ENCODE measurements at regions not wholly inside any gene's neighbourhood (a gene's known extent, or its start where the extent isn't known, plus 50 kb on each side); places are given as distances from the start of the nearest gene placed in this dataset.

DNA sequence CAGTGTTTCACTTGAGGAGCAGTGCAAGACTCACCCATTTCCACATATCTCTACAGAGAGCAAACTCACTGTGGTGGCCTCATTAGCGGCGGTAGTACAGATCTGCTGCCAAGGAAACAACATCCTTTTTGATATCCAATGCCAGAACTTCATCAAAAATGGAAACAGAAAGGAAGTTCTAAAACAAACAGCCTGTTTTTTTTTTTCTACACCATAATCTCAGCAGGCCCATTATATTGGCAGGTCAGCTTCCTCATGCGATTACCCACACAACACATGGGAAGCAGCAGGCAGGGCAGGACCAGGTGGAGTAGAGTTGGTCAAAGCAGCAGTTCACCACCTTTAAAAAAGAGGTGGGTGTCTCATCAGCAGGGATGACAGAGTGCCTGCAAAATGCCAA, 678.9 kb upstream of the CELF4 start:
- no peak overlapping the region for H3K27ac ChIP-seq (ENCODE audit: low read depth in 1 of 2, low read length in 2 of 2)
- H3K4me1 ChIP-seq (ENCODE audit: control insufficient read depth in 4 of 4, insufficient read depth in 4 of 4, low read length in 3 of 4), result no peaks in the 10 kb centered on the region
- H3K36me3 ChIP-seq (ENCODE audit: control insufficient read depth in 4 of 4, insufficient read depth in 3 of 4, low read depth in 1 of 4, low read length in 3 of 4), result no peaks in the 10 kb centered on the region
- 78% methylated on average over 3 of the region's 3 CpGs for WGBS
- no peak overlapping the region for H3K4me3 ChIP-seq (ENCODE audit: low read depth in 1 of 3, low read length in 3 of 3)
- no peaks in the 10 kb centered on the region for H3K27me3 ChIP-seq (ENCODE audit: control insufficient read depth in 4 of 4, insufficient read depth in 4 of 4, low read length in 3 of 4)
- no peaks in the 10 kb centered on the region for H3K9me3 ChIP-seq (ENCODE audit: control insufficient read depth in 4 of 4, low read length in 3 of 4)
- no peak for DNase-seq (ENCODE audit: low spot score)
- no peak overlapping the region for H3K9ac ChIP-seq (ENCODE audit: low read depth in 1 of 2, low read length in 2 of 2)
- no peak for TF ChIP-seq RAD21 (IDR thresholded peaks at IDR 0.05)
- TF ChIP-seq YY1 (IDR thresholded peaks at IDR 0.05), result no peak
- no peak for TF ChIP-seq FOXA2 (IDR thresholded peaks at IDR 0.05)
- TF ChIP-seq TAF1 (conservative IDR thresholded peaks at IDR 0.05), result no peak
- TF ChIP-seq FOXA1 (IDR thresholded peaks at IDR 0.05), result no peak
- TF ChIP-seq RXRA (IDR thresholded peaks at IDR 0.05), result no peak
- TF ChIP-seq, protein P1, sequence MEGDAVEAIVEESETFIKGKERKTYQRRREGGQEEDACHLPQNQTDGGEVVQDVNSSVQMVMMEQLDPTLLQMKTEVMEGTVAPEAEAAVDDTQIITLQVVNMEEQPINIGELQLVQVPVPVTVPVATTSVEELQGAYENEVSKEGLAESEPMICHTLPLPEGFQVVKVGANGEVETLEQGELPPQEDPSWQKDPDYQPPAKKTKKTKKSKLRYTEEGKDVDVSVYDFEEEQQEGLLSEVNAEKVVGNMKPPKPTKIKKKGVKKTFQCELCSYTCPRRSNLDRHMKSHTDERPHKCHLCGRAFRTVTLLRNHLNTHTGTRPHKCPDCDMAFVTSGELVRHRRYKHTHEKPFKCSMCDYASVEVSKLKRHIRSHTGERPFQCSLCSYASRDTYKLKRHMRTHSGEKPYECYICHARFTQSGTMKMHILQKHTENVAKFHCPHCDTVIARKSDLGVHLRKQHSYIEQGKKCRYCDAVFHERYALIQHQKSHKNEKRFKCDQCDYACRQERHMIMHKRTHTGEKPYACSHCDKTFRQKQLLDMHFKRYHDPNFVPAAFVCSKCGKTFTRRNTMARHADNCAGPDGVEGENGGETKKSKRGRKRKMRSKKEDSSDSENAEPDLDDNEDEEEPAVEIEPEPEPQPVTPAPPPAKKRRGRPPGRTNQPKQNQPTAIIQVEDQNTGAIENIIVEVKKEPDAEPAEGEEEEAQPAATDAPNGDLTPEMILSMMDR (IDR thresholded peaks at IDR 0.05; ENCODE audit: low read depth, low read length, missing input control), result no peak
- TF ChIP-seq HNF4A (conservative IDR thresholded peaks at IDR 0.05), result no peak
- TF ChIP-seq GABPA (IDR thresholded peaks at IDR 0.05 in 1 of 2, conservative IDR thresholded peaks at IDR 0.05 in 1 of 2), result no peak
- TF ChIP-seq, protein P2, sequence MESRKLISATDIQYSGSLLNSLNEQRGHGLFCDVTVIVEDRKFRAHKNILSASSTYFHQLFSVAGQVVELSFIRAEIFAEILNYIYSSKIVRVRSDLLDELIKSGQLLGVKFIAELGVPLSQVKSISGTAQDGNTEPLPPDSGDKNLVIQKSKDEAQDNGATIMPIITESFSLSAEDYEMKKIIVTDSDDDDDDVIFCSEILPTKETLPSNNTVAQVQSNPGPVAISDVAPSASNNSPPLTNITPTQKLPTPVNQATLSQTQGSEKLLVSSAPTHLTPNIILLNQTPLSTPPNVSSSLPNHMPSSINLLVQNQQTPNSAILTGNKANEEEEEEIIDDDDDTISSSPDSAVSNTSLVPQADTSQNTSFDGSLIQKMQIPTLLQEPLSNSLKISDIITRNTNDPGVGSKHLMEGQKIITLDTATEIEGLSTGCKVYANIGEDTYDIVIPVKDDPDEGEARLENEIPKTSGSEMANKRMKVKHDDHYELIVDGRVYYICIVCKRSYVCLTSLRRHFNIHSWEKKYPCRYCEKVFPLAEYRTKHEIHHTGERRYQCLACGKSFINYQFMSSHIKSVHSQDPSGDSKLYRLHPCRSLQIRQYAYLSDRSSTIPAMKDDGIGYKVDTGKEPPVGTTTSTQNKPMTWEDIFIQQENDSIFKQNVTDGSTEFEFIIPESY (IDR thresholded peaks at IDR 0.05), result no peak
- no peak for TF ChIP-seq HNF4G (IDR thresholded peaks at IDR 0.05)
- TF ChIP-seq, protein P3, sequence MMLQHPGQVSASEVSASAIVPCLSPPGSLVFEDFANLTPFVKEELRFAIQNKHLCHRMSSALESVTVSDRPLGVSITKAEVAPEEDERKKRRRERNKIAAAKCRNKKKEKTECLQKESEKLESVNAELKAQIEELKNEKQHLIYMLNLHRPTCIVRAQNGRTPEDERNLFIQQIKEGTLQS (IDR thresholded peaks at IDR 0.05), result no peak
- TF ChIP-seq EGR1 (IDR thresholded peaks at IDR 0.05; ENCODE audit: low read depth in 2 of 2), result no peak
- no peak for TF ChIP-seq NR2F2 (IDR thresholded peaks at IDR 0.05)
- no peak for TF ChIP-seq JUND (IDR thresholded peaks at IDR 0.05)

DNA sequence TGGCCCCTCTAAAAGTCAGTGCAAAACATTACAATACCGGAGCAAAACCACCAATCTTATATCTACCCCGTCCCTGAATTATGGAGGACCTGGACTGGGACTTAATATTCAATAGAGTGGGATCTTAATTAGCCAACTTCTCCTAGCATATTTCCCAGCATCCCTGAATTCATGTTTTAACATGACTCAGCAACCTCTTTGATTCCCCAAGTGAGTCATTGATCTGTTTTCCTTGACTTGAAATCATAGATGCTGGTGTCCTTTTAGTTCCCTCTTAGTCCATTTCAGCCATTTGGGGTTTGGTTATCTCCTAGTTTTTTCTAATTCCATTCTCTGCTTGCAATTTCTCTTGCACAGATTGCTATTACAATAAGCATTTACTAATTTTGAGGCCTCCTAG, 677.7 kb upstream of the CELF4 start:
- Histone ChIP-seq H3K36me3 (ENCODE audit: control insufficient read depth in 4 of 4, insufficient read depth in 3 of 4, low read depth in 1 of 4, low read length in 3 of 4) (no peaks in the 10 kb centered on the region), H3K27ac (ENCODE audit: low read depth in 1 of 2, low read length in 2 of 2) (no peak overlapping the region), H3K4me3 (ENCODE audit: low read depth in 1 of 3, low read length in 3 of 3) (no peak overlapping the region), H3K27me3 (ENCODE audit: control insufficient read depth in 4 of 4, insufficient read depth in 4 of 4, low read length in 3 of 4) (no peaks in the 10 kb centered on the region), H3K9me3 (ENCODE audit: control insufficient read depth in 4 of 4, low read length in 3 of 4) (no peaks in the 10 kb centered on the region), H3K9ac (ENCODE audit: low read depth in 1 of 2, low read length in 2 of 2) (no peak overlapping the region), H3K4me1 (ENCODE audit: control insufficient read depth in 4 of 4, insufficient read depth in 4 of 4, low read length in 3 of 4) (no peaks in the 10 kb centered on the region)
- TF ChIP-seq, protein P3 (IDR thresholded peaks at IDR 0.05), result no peak
- no peak for TF ChIP-seq NR2F2 (IDR thresholded peaks at IDR 0.05)
- TF ChIP-seq SP1 (IDR thresholded peaks at IDR 0.05), result no peak
- TF ChIP-seq REST (IDR thresholded peaks at IDR 0.05), result no peak
- no peak for TF ChIP-seq YY1 (IDR thresholded peaks at IDR 0.05)
- TF ChIP-seq, protein P1 (IDR thresholded peaks at IDR 0.05; ENCODE audit: low read depth, low read length, missing input control), result no peak
- TF ChIP-seq JUND (IDR thresholded peaks at IDR 0.05), result no peak
- TF ChIP-seq RAD21 (IDR thresholded peaks at IDR 0.05), result no peak
- TF ChIP-seq HNF4G (IDR thresholded peaks at IDR 0.05), result no peak
- TF ChIP-seq, protein P2 (IDR thresholded peaks at IDR 0.05), result no peak
- TF ChIP-seq TAF1 (conservative IDR thresholded peaks at IDR 0.05), result no peak
- no peak for TF ChIP-seq GABPA (IDR thresholded peaks at IDR 0.05 in 1 of 2, conservative IDR thresholded peaks at IDR 0.05 in 1 of 2)
- no peak for TF ChIP-seq HNF4A (conservative IDR thresholded peaks at IDR 0.05)
- 80% methylated on average over 2 of the region's 2 CpGs for WGBS
- DNase-seq (ENCODE audit: low spot score), result no peak

Data from liver (tissue), 8 donors.